Vagina (tissue), 2 donors: ENCODE measurements at regions not wholly inside any gene's neighbourhood (a gene's known extent, or its start where the extent isn't known, plus 50 kb on each side); places are given as distances from the start of the nearest gene placed in this dataset.

Source experiments
- POLR2A ChIP-seq, 2 donors: fragments of 450-650 bp; IDR thresholded peaks; one replicate each; pipeline ENCODE4 v1.6.1; 2017; ENCODE audit warnings: antibody characterized with exemption in 2 of 2, mild to moderate bottlenecking in 2 of 2, moderate library complexity in 2 of 2
- POLR2AphosphoS5 ChIP-seq, 2 donors: sonication (generic); formaldehyde crosslinking; IDR thresholded peaks; one replicate each; pipeline ENCODE4 v1.9.0; 2017; ENCODE audit warnings: antibody characterized with exemption in 2 of 2, mild to moderate bottlenecking in 2 of 2, low read depth in 1 of 2; ENCODE audit not compliant: insufficient read depth in 1 of 2
- TF ChIP-seq, protein P1 (sequence below), 3 experiments: fragments of 450-650 bp in 2 of 3; fragments of 200-600 bp in 1 of 3; sonication (generic) in 1 of 3; IDR thresholded peaks; one replicate each; pipeline ENCODE4 v1.5.1; 2017 to 2019; ENCODE audit warnings: antibody characterized with exemption in 3 of 3, mild to moderate bottlenecking in 2 of 3, moderate library complexity in 2 of 3

DNA sequence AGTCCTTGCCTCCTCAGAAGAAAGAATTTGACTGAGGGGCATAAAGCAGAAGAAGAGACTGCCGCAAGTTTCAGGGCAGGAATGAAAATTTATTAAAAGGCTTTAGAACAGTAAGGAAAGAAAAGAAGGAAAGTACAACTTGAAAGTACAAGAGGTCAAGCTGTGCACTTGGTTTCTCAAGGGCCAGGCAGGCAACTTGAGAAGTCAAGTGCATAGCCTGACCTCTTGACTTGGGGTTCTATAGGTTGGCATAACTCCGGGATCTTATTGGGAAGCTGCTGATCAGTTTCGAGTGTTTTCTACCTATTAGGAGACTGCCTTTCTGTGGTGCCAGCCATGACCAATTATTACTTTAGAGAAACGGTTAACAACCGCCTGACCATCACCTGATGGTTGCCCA is 237.0 kb upstream of the RGS17 start:
- TF ChIP-seq, protein P1, sequence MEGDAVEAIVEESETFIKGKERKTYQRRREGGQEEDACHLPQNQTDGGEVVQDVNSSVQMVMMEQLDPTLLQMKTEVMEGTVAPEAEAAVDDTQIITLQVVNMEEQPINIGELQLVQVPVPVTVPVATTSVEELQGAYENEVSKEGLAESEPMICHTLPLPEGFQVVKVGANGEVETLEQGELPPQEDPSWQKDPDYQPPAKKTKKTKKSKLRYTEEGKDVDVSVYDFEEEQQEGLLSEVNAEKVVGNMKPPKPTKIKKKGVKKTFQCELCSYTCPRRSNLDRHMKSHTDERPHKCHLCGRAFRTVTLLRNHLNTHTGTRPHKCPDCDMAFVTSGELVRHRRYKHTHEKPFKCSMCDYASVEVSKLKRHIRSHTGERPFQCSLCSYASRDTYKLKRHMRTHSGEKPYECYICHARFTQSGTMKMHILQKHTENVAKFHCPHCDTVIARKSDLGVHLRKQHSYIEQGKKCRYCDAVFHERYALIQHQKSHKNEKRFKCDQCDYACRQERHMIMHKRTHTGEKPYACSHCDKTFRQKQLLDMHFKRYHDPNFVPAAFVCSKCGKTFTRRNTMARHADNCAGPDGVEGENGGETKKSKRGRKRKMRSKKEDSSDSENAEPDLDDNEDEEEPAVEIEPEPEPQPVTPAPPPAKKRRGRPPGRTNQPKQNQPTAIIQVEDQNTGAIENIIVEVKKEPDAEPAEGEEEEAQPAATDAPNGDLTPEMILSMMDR (IDR thresholded peaks at IDR 0.05), result no peak
- TF ChIP-seq POLR2AphosphoS5 (IDR thresholded peaks at IDR 0.05; ENCODE audit: insufficient read depth in 1 of 2, low read depth in 1 of 2) (no peak), POLR2A (IDR thresholded peaks at IDR 0.05) (no peak)
